Kidney (tissue), 13 donors: ENCODE measurements at regions not wholly inside any gene's neighbourhood (a gene's known extent, or its start where the extent isn't known, plus 50 kb on each side); places are given as distances from the start of the nearest gene placed in this dataset.

ENCODE experiments used
- DNase-seq, 5 donors: peaks; one replicate each; pipeline ENCODE4 v3.0.0-alpha.2; 2013 to 2020
- FAIRE-seq: peaks from 2 replicates; lab custom pipeline; 2012; peaks lifted over from hg19 to GRCh38; lab: Jason Lieb, UNC
- H3K27ac ChIP-seq, 2 donors: one replicate each; pipeline ENCODE4 v1.7.0; 2013; ENCODE audit warnings: low read depth in 2 of 2, low read length in 2 of 2, inconsistent platforms in 1 of 2
- H3K27me3 ChIP-seq: one replicate; pipeline ENCODE4 v1.7.1; 2013; ENCODE audit warnings: low read length, inconsistent platforms; ENCODE audit not compliant: control insufficient read depth, insufficient read depth
- H3K36me3 ChIP-seq, 3 donors: one replicate each; pipeline versions ENCODE4 v1.7.0 to v1.7.1; 2013; ENCODE audit warnings: low read length in 3 of 3, control low read depth in 1 of 3, inconsistent platforms in 1 of 3; ENCODE audit not compliant: insufficient read depth in 3 of 3, control insufficient read depth in 2 of 3
- H3K4me1 ChIP-seq, 3 donors: one replicate each; pipeline versions ENCODE4 v1.7.0 to v1.7.1; 2013; ENCODE audit warnings: low read length in 3 of 3, inconsistent platforms in 1 of 3, low read depth in 1 of 3; ENCODE audit not compliant: control insufficient read depth in 2 of 3, insufficient read depth in 2 of 3
- H3K4me3 ChIP-seq, 3 donors: one replicate each; pipeline versions ENCODE4 v1.7.0 to v1.8.1; 2013; ENCODE audit warnings: low read length in 3 of 3, control low read depth in 1 of 3, inconsistent platforms in 1 of 3
- H3K9ac ChIP-seq, 3 donors: one replicate each; pipeline versions ENCODE4 v1.7.0 to v1.7.1; 2013; ENCODE audit warnings: low read length in 3 of 3, control low read depth in 1 of 3, inconsistent platforms in 1 of 3
- H3K9me3 ChIP-seq, 3 donors: one replicate each; pipeline versions ENCODE4 v1.7.0 to v1.7.1; 2013; ENCODE audit warnings: low read length in 3 of 3, control low read depth in 1 of 3, inconsistent platforms in 1 of 3; ENCODE audit not compliant: control insufficient read depth in 2 of 3, insufficient read depth in 1 of 3
- intact Hi-C: fragments of 100-400 bp; cut with DNase I; formaldehyde crosslinking; loops from one replicate; pipeline ENCODE4 v1.11.1; 2022
- TF ChIP-seq, protein P1 (sequence below): IDR thresholded peaks from 3 replicates; pipeline ENCODE4 v1.5.1; 2012; ENCODE audit warnings: mild to moderate bottlenecking, moderate library complexity, borderline replicate concordance; ENCODE audit not compliant: insufficient read depth; ENCODE audit errors: extremely low read depth
- donor health status: control.
- donor health status: control.
- donor health status: control.
- donor health status: control.
- donor health status: control.
- donor health status: DM: yes; HTN: yes; CAD: no.
- donor health status: Normal renal cell carcinoma (clear cell type).

DNA sequence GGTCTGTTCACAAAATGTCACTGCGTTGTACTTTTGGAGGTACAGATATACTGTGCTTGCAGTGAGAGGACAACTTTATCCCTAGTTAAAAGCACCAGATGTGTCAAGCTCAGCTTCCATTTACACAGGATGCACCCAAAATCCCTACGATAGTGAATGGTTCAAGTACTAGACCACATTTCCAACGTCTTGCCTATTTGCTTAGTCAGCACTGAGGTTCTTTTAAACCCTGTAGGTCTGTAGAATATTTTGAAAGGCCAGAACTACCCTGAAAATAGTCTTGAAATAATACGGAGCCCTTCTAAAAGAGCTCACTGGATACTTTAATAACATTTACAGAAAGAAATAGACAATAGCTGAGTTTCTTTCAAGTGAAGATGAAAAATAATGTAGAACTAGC is 466.1 kb downstream of the FUT8 start:
- Histone ChIP-seq H3K27ac (no peak overlapping the region), H3K4me3 (no peak overlapping the region), H3K4me1 (no peaks in the 10 kb centered on the region), H3K9ac (no peak overlapping the region), H3K36me3 (no peaks in the 10 kb centered on the region), H3K27me3 (no peaks in the 10 kb centered on the region), H3K9me3 (peaks cover 0 to 6% (median 0%) of the 10 kb centered on the region in 3 donors)
- FAIRE-seq, result no peak
- DNase-seq, result no peak
- TF ChIP-seq, protein P1, sequence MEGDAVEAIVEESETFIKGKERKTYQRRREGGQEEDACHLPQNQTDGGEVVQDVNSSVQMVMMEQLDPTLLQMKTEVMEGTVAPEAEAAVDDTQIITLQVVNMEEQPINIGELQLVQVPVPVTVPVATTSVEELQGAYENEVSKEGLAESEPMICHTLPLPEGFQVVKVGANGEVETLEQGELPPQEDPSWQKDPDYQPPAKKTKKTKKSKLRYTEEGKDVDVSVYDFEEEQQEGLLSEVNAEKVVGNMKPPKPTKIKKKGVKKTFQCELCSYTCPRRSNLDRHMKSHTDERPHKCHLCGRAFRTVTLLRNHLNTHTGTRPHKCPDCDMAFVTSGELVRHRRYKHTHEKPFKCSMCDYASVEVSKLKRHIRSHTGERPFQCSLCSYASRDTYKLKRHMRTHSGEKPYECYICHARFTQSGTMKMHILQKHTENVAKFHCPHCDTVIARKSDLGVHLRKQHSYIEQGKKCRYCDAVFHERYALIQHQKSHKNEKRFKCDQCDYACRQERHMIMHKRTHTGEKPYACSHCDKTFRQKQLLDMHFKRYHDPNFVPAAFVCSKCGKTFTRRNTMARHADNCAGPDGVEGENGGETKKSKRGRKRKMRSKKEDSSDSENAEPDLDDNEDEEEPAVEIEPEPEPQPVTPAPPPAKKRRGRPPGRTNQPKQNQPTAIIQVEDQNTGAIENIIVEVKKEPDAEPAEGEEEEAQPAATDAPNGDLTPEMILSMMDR, result no peak
- intact Hi-C loops, result no loop called here

DNA sequence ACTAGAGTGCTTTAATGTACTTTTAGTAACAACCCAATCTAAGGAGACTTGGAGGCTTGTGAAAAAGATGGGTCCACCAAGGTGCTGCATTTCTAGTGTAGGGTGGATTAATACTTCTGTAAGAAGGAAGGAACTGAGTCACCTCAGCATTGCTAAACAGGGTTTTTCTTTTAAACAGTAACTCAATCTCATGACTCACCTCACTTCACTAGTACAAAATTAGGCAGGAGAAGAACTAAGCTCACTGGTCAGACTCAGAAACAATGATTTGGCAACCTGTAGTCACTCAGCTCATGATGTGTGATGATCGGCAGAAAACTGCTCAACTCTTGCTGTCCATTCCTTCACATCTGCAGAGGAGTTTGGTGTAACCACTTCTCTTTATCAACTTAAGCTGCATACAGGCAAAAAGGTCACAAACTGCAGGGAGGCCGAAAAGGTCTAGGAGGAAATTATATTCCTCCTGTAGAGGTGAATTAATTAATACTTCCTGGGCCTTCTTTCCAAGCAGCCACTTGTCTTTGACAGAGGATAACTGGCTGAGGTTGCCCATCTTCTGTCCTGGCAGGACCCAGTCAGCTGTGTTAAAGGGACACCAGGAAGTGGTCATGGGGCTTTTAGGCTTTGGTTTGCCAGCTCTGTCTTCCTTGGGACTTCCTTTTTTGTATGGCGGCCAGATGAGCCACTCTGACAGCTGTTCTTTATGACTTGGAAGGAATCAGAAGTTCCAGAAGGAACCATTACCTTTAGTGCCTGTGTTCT is 466.9 kb downstream of the FUT8 start:
- no peak for FAIRE-seq
- intact Hi-C loops, result no loop called here

DNA sequence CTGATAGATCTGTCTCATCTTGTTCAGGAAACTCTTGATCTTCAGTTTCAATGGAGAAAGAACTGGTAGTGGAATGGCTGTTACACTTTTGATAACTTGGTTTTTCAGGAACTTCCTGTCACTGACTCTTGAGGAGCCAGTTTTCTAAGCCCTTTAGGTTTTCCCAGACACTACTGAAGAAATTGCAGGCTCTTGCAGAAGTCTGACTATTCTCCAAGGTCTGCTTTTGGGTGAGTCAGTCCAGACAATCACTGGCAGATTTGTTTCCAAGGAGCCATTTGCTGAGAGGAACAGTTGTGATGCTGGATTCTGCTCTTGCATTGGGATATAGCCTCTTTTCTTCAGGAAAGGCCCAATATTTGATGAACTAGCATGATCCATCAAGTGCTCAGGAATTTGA is 468.0 kb downstream of the FUT8 start:
- no peak for FAIRE-seq
- H3K9ac ChIP-seq, result no peak overlapping the region
- intact Hi-C loops, result no loop called here
- H3K27me3 ChIP-seq, result no peaks in the 10 kb centered on the region
- DNase-seq, result no peak
- TF ChIP-seq, protein P1, result no peak
- no peaks in the 10 kb centered on the region for H3K4me1 ChIP-seq
- H3K9me3 ChIP-seq, result peaks cover 0 to 6% (median 0%) of the 10 kb centered on the region in 3 donors
- no peaks in the 10 kb centered on the region for H3K36me3 ChIP-seq
- no peak overlapping the region for H3K4me3 ChIP-seq
- H3K27ac ChIP-seq, result no peak overlapping the region

More for the DNA sequence above, 466.9 kb downstream of the FUT8 start:
- Histone ChIP-seq H3K27ac (no peak overlapping the region), H3K4me1 (no peaks in the 10 kb centered on the region), H3K9ac (no peak overlapping the region), H3K9me3 (peaks cover 0 to 6% (median 0%) of the 10 kb centered on the region in 3 donors), H3K36me3 (no peaks in the 10 kb centered on the region), H3K27me3 (no peaks in the 10 kb centered on the region), H3K4me3 (no peak overlapping the region)
- no peak for DNase-seq
- TF ChIP-seq, protein P1, result no peak
